Activated CD4-positive, alpha-beta T cell treated with anti-CD3 and anti-CD28 coated beads, Interleukin-2, amount 10 ng/mL, durations not matched to agents 24 days and 14 days (primary cell): ENCODE measurements at regions not wholly inside any gene's neighbourhood (a gene's known extent, or its start where the extent isn't known, plus 50 kb on each side); places are given as distances from the start of the nearest gene placed in this dataset.

Experiments
- DNase-seq: peaks from one replicate; pipeline ENCODE4 v3.0.0; 2022
- H3K27ac Mint-ChIP-seq: one replicate; pipeline ENCODE4 v1.8.0; 2022; ENCODE audit warnings: mild to moderate bottlenecking, mixed read lengths
- H3K27me3 Mint-ChIP-seq: one replicate; pipeline ENCODE4 v1.8.0; 2022; ENCODE audit warnings: mixed read lengths
- H3K36me3 Mint-ChIP-seq: one replicate; pipeline ENCODE4 v1.8.0; 2022; ENCODE audit warnings: low read depth, mild to moderate bottlenecking, mixed read lengths
- H3K4me1 Mint-ChIP-seq: one replicate; pipeline ENCODE4 v1.8.0; 2021; ENCODE audit warnings: mixed read lengths
- H3K4me3 Mint-ChIP-seq: one replicate; pipeline ENCODE4 v1.8.0; 2022; ENCODE audit warnings: mild to moderate bottlenecking, moderate library complexity, mixed read lengths
- H3K9me3 Mint-ChIP-seq: one replicate; pipeline ENCODE4 v1.8.0; 2021; ENCODE audit warnings: mixed read lengths
- intact Hi-C: fragments of 100-400 bp; cut with micrococcal nuclease; formaldehyde crosslinking; loops from one replicate; pipeline ENCODE4 v1.15.1; 2023

- no peaks in the 10 kb centered on the region for H3K36me3 Mint-ChIP-seq
- no peak for DNase-seq
- H3K4me1 Mint-ChIP-seq = peaks cover 9% of the 10 kb centered on the region
- H3K27ac Mint-ChIP-seq = no peak overlapping the region
- H3K27me3 Mint-ChIP-seq = peaks cover 2% of the 10 kb centered on the region
- intact Hi-C loops = no loop called here
- H3K9me3 Mint-ChIP-seq = no peaks in the 10 kb centered on the region
- no peak overlapping the region for H3K4me3 Mint-ChIP-seq
Observed at GRCh38 chr2:8391126-8391525, 290.7 kb upstream of the ID2 start.

- H3K36me3 Mint-ChIP-seq = no peaks in the 10 kb centered on the region
- H3K4me1 Mint-ChIP-seq = peaks cover 9% of the 10 kb centered on the region
- peaks cover 2% of the 10 kb centered on the region for H3K27me3 Mint-ChIP-seq
- H3K27ac Mint-ChIP-seq = no peak overlapping the region
- no peak overlapping the region for H3K4me3 Mint-ChIP-seq
- no peaks in the 10 kb centered on the region for H3K9me3 Mint-ChIP-seq
- intact Hi-C loops = no loop called here
- no peak for DNase-seq
Observed at GRCh38 chr2:8391584-8391983, 290.3 kb upstream of the ID2 start.

- Mint-ChIP-seq H3K4me3 (no peak overlapping the region), H3K9me3 (no peaks in the 10 kb centered on the region), H3K27me3 (peaks cover 2% of the 10 kb centered on the region), H3K36me3 (no peaks in the 10 kb centered on the region), H3K27ac (no peak overlapping the region), H3K4me1 (peaks cover 9% of the 10 kb centered on the region)
- no peak for DNase-seq
- intact Hi-C loops = no loop called here
Observed at GRCh38 chr2:8392098-8392866, 289.6 kb upstream of the ID2 start.

- Mint-ChIP-seq H3K9me3 (peaks cover 4% of the 10 kb centered on the region), H3K4me1 (peaks cover 9% of the 10 kb centered on the region), H3K27ac (no peak overlapping the region), H3K36me3 (no peaks in the 10 kb centered on the region), H3K27me3 (peaks cover 2% of the 10 kb centered on the region), H3K4me3 (no peak overlapping the region)
- intact Hi-C loops = no loop called here
- no peak for DNase-seq
Observed at GRCh38 chr2:8393506-8393905, 288.4 kb upstream of the ID2 start.

- no peak for DNase-seq
- Mint-ChIP-seq H3K36me3 (no peaks in the 10 kb centered on the region), H3K4me3 (no peak overlapping the region), H3K4me1 (peaks cover 9% of the 10 kb centered on the region), H3K27me3 (peaks cover 2% of the 10 kb centered on the region), H3K27ac (no peak overlapping the region), H3K9me3 (peaks cover 10% of the 10 kb centered on the region)
- intact Hi-C loops = no loop called here
Observed at GRCh38 chr2:8394131-8394530, 287.7 kb upstream of the ID2 start.

- no peak for DNase-seq
- Mint-ChIP-seq H3K4me3 (no peak overlapping the region), H3K27ac (no peak overlapping the region), H3K4me1 (peaks cover 8% of the 10 kb centered on the region), H3K36me3 (no peaks in the 10 kb centered on the region), H3K9me3 (peaks cover 13% of the 10 kb centered on the region), H3K27me3 (peaks cover 2% of the 10 kb centered on the region)
- intact Hi-C loops = no loop called here
Observed at GRCh38 chr2:8394569-8395359, 287.1 kb upstream of the ID2 start.

- no peaks in the 10 kb centered on the region for H3K36me3 Mint-ChIP-seq
- peaks cover 4% of the 10 kb centered on the region for H3K27me3 Mint-ChIP-seq
- peaks cover 7% of the 10 kb centered on the region for H3K4me1 Mint-ChIP-seq
- peak overlapping the region; percentile 21 for H3K27ac Mint-ChIP-seq
- peaks cover 13% of the 10 kb centered on the region for H3K9me3 Mint-ChIP-seq
- intact Hi-C loops = no loop called here
- DNase-seq = no peak
- H3K4me3 Mint-ChIP-seq = no peak overlapping the region
Observed at GRCh38 chr2:8395718-8396117, 286.1 kb upstream of the ID2 start.

GRCh38 chr2:8398040-8398668, 283.7 kb upstream of the ID2 start:
- no peak for DNase-seq
- intact Hi-C loops = no loop called here
- Mint-ChIP-seq H3K9me3 (peaks cover 13% of the 10 kb centered on the region), H3K4me1 (peaks cover 8% of the 10 kb centered on the region), H3K27ac (no peak overlapping the region), H3K36me3 (no peaks in the 10 kb centered on the region), H3K27me3 (peaks cover 4% of the 10 kb centered on the region), H3K4me3 (no peak overlapping the region)

GRCh38 chr2:8399731-8400130, 282.1 kb upstream of the ID2 start:
- Mint-ChIP-seq H3K4me3 (no peak overlapping the region), H3K9me3 (peaks cover 16% of the 10 kb centered on the region), H3K36me3 (peaks cover 1% of the 10 kb centered on the region), H3K27me3 (peaks cover 7% of the 10 kb centered on the region), H3K4me1 (peaks cover 10% of the 10 kb centered on the region), H3K27ac (no peak overlapping the region)
- intact Hi-C loops = no loop called here
- DNase-seq = no peak

GRCh38 chr2:8400196-8400595, 281.7 kb upstream of the ID2 start:
- Mint-ChIP-seq H3K9me3 (peaks cover 16% of the 10 kb centered on the region), H3K27ac (no peak overlapping the region), H3K27me3 (peaks cover 5% of the 10 kb centered on the region), H3K4me3 (no peak overlapping the region), H3K36me3 (peaks cover 1% of the 10 kb centered on the region), H3K4me1 (peaks cover 8% of the 10 kb centered on the region)
- intact Hi-C loops = no loop called here
- no peak for DNase-seq

- Mint-ChIP-seq H3K36me3 (peaks cover 1% of the 10 kb centered on the region), H3K27me3 (peaks cover 5% of the 10 kb centered on the region), H3K4me1 (peaks cover 6% of the 10 kb centered on the region), H3K4me3 (no peak overlapping the region), H3K9me3 (peaks cover 16% of the 10 kb centered on the region), H3K27ac (no peak overlapping the region)
- no peak for DNase-seq
- intact Hi-C loops = no loop called here
Observed at GRCh38 chr2:8402222-8402621, 279.6 kb upstream of the ID2 start.

- Mint-ChIP-seq H3K27ac (no peak overlapping the region), H3K27me3 (peaks cover 5% of the 10 kb centered on the region), H3K36me3 (peaks cover 1% of the 10 kb centered on the region), H3K9me3 (peaks cover 8% of the 10 kb centered on the region), H3K4me1 (peaks cover 15% of the 10 kb centered on the region), H3K4me3 (no peak overlapping the region)
- intact Hi-C loops = no loop called here
- DNase-seq = no peak
Observed at GRCh38 chr2:8403876-8404275, 278.0 kb upstream of the ID2 start.

- H3K9me3 Mint-ChIP-seq = peaks cover 3% of the 10 kb centered on the region
- no peak overlapping the region for H3K27ac Mint-ChIP-seq
- H3K36me3 Mint-ChIP-seq = peaks cover 1% of the 10 kb centered on the region
- no peak for DNase-seq
- H3K4me3 Mint-ChIP-seq = no peak overlapping the region
- H3K4me1 Mint-ChIP-seq = peaks cover 29% of the 10 kb centered on the region
- peaks cover 5% of the 10 kb centered on the region for H3K27me3 Mint-ChIP-seq
- intact Hi-C loops = loop anchor here (5.0 kb wide), 3 partner anchors 52 to 473 kb away; no protein-coding TSS in a partner anchor
Observed at GRCh38 chr2:8405334-8405733, 276.5 kb upstream of the ID2 start.

- peaks cover 3% of the 10 kb centered on the region for H3K27me3 Mint-ChIP-seq
- H3K9me3 Mint-ChIP-seq = peaks cover 3% of the 10 kb centered on the region
- H3K27ac Mint-ChIP-seq = no peak overlapping the region
- no peak for DNase-seq
- intact Hi-C loops = loop anchor here (5.0 kb wide), 3 partner anchors 51 to 474 kb away; no protein-coding TSS in a partner anchor
- H3K4me3 Mint-ChIP-seq = no peak overlapping the region
- peaks cover 1% of the 10 kb centered on the region for H3K36me3 Mint-ChIP-seq
- H3K4me1 Mint-ChIP-seq = peaks cover 29% of the 10 kb centered on the region
Observed at GRCh38 chr2:8406271-8406670, 275.6 kb upstream of the ID2 start.
